ENCODE measurements at regions not wholly inside any gene's neighbourhood (a gene's known extent, or its start where the extent isn't known, plus 50 kb on each side); places are given as distances from the start of the nearest gene placed in this dataset.

- in situ Hi-C loops (cut with HindIII; ENCODE audit: extremely low pct_ligation_motif_present, low pct_unique_long_range_greater_than_20kb) (no loop called here), intact Hi-C loops (cut with micrococcal nuclease; ENCODE audit: unreplicated experiment) (no loop called here)
- FAIRE-seq (no peak), ATAC-seq (no peak), DNase-seq (ENCODE audit: low spot score) (no peak)
- H3K79me2 ChIP-seq (ENCODE audit: insufficient read depth, low read length) = no peaks in the 10 kb centered on the region
- no peak overlapping the region for H2AFZ ChIP-seq (ENCODE audit: low read length)
- CTCF ChIA-PET (ENCODE audit: low intra/inter-chr PET ratio, low total read pairs) = no interaction called here
- H4K20me1 ChIP-seq (ENCODE audit: insufficient read depth, low read length) = no peaks in the 10 kb centered on the region
- H3K27me3 ChIP-seq (ENCODE audit: control insufficient read depth in 1 of 2, insufficient read depth in 2 of 2, low read length in 2 of 2) = no peaks in the 10 kb centered on the region
- 60% methylated on average over 8 of the region's 9 CpGs for WGBS (ENCODE audit: low lambda C conversion rate)
- no peak overlapping the region for H3K4me2 ChIP-seq (ENCODE audit: low read depth, low read length)
- POLR2A ChIA-PET = no interaction called here
- H3K9me3 ChIP-seq (ENCODE audit: low read length) = no peaks in the 10 kb centered on the region
- H3K36me3 ChIP-seq (replicated peaks in 1 of 2; ENCODE audit: control insufficient read depth in 1 of 2, insufficient read depth in 2 of 2, low read length in 2 of 2) = no peaks in the 10 kb centered on the region
- TF ChIP-seq U2AF1 (optimal IDR thresholded peaks at IDR 0.05; ENCODE audit: low read depth, low read length) (no peak), GZF1 (CRISPR knock-in tag; IDR thresholded peaks at IDR 0.05) (no peak), KLF9 (CRISPR knock-in tag; IDR thresholded peaks at IDR 0.05; ENCODE audit: low read depth) (no peak)
- H3K4me3 ChIP-seq (replicated peaks in 1 of 3; ENCODE audit: insufficient read depth in 1 of 3, low read depth in 2 of 3, low read length in 3 of 3) = no peak overlapping the region
- no TSS peak for BruUV-seq (replicated peaks)
- no peak overlapping the region for H3K9ac ChIP-seq (ENCODE audit: insufficient read depth, low read depth, low read length)
- no peak overlapping the region for H3K27ac ChIP-seq (ENCODE audit: extremely low read length, insufficient read depth, low read length)
- peaks cover 5% of the 10 kb centered on the region; the same call in 1 of the 2 replicates for H3K4me1 ChIP-seq (ENCODE audit: insufficient read depth, low read length)
Measured at GRCh38 chr14:58964598-58964928, 223.9 kb upstream of the DAAM1 start.

- Histone ChIP-seq H3K9me3 (ENCODE audit: low read length) (no peaks in the 10 kb centered on the region), H3K4me1 (ENCODE audit: insufficient read depth, low read length) (peaks cover 5% of the 10 kb centered on the region; the same call in 1 of the 2 replicates), H3K27ac (ENCODE audit: extremely low read length, insufficient read depth, low read length) (no peak overlapping the region), H3K4me3 (replicated peaks in 1 of 3; ENCODE audit: insufficient read depth in 1 of 3, low read depth in 2 of 3, low read length in 3 of 3) (no peak overlapping the region), H3K9ac (ENCODE audit: insufficient read depth, low read depth, low read length) (no peak overlapping the region), H3K27me3 (ENCODE audit: control insufficient read depth in 1 of 2, insufficient read depth in 2 of 2, low read length in 2 of 2) (no peaks in the 10 kb centered on the region; a peak in 1 of 5 replicates), H3K36me3 (replicated peaks in 1 of 2; ENCODE audit: control insufficient read depth in 1 of 2, insufficient read depth in 2 of 2, low read length in 2 of 2) (no peaks in the 10 kb centered on the region), H3K79me2 (ENCODE audit: insufficient read depth, low read length) (no peaks in the 10 kb centered on the region), H3K4me2 (ENCODE audit: low read depth, low read length) (no peak overlapping the region), H2AFZ (ENCODE audit: low read length) (no peak overlapping the region), H4K20me1 (ENCODE audit: insufficient read depth, low read length) (no peaks in the 10 kb centered on the region)
- intact Hi-C loops (cut with micrococcal nuclease; ENCODE audit: unreplicated experiment) (no loop called here), in situ Hi-C loops (cut with HindIII; ENCODE audit: extremely low pct_ligation_motif_present, low pct_unique_long_range_greater_than_20kb) (no loop called here)
- ATAC-seq (no peak), FAIRE-seq (no peak), DNase-seq (ENCODE audit: low spot score) (no peak)
- no TSS peak for BruUV-seq (replicated peaks)
- CTCF ChIA-PET (ENCODE audit: low intra/inter-chr PET ratio, low total read pairs) = no interaction called here
- 4% methylated on average over 1 of the region's 1 CpG for WGBS (ENCODE audit: low lambda C conversion rate)
- POLR2A ChIA-PET = no interaction called here
- TF ChIP-seq GTF2F1 (IDR thresholded peaks at IDR 0.05; ENCODE audit: low read length) = no peak
- TF ChIP-seq ZBTB2 (CRISPR knock-in tag; IDR thresholded peaks at IDR 0.05; ENCODE audit: low read depth) = no peak
- TF ChIP-seq HMGXB3 (CRISPR knock-in tag; IDR thresholded peaks at IDR 0.05; ENCODE audit: borderline replicate concordance) = no peak
- no peak for TF ChIP-seq ZMYM2 (CRISPR knock-in tag; IDR thresholded peaks at IDR 0.05)
- TF ChIP-seq ZNF766 (CRISPR knock-in tag; IDR thresholded peaks at IDR 0.05; ENCODE audit: borderline replicate concordance) = no peak
- no peak for TF ChIP-seq SYNCRIP (IDR thresholded peaks at IDR 0.05; ENCODE audit: insufficient read depth, low read depth, low read length)
- TF ChIP-seq ZNF710 (CRISPR knock-in tag; IDR thresholded peaks at IDR 0.05; ENCODE audit: borderline replicate concordance) = no peak
- TF ChIP-seq ZNF678 (CRISPR knock-in tag; IDR thresholded peaks at IDR 0.05) = no peak
- no peak for TF ChIP-seq XRCC5 (optimal IDR thresholded peaks at IDR 0.05; ENCODE audit: low read length)
- no peak for TF ChIP-seq GABPB1 (CRISPR knock-in tag; IDR thresholded peaks at IDR 0.05)
Measured at GRCh38 chr14:58965601-58966000, 222.9 kb upstream of the DAAM1 start.

All from HepG2 (cell line).